ENCODE measurements at regions not wholly inside any gene's neighbourhood (a gene's known extent, or its start where the extent isn't known, plus 50 kb on each side); places are given as distances from the start of the nearest gene placed in this dataset.

- Histone ChIP-seq H3K9me3 (ENCODE audit: control insufficient read depth, low read depth, low read length) (no peaks in the 10 kb centered on the region), H2BK20ac (ENCODE audit: low read depth, low read length, poor library complexity, severe bottlenecking) (no peak overlapping the region), H2AFZ (ENCODE audit: low read length) (no peak overlapping the region), H3K23ac (ENCODE audit: insufficient read length, low read depth, low read length) (no peak overlapping the region), H3K4me2 (ENCODE audit: insufficient read depth, insufficient read length, low read length) (no peak overlapping the region), H3K79me2 (ENCODE audit: insufficient read depth, low read length) (no peaks in the 10 kb centered on the region), H3K4ac (ENCODE audit: low read depth, low read length) (no peak overlapping the region), H4K20me1 (ENCODE audit: control insufficient read depth, insufficient read depth, insufficient read length) (no peaks in the 10 kb centered on the region), H3K4me1 (ENCODE audit: insufficient read depth, low read length) (no peaks in the 10 kb centered on the region), H3K23me2 (ENCODE audit: insufficient read length, low read depth, low read length, poor library complexity, severe bottlenecking) (no peaks in the 10 kb centered on the region), H4K91ac (ENCODE audit: insufficient read length, low read depth, low read length) (no peak overlapping the region), H2BK5ac (ENCODE audit: insufficient read length, low read length) (no peak overlapping the region), H2AK5ac (ENCODE audit: insufficient read length, low read length) (no peak overlapping the region), H4K8ac (replicated peaks; ENCODE audit: insufficient read length, low read depth, low read length) (no peak overlapping the region), H3K27me3 (ENCODE audit: insufficient read depth, low read length) (no peaks in the 10 kb centered on the region), H2BK120ac (ENCODE audit: low read depth, low read length, poor library complexity, severe bottlenecking) (no peak overlapping the region), H3K79me1 (ENCODE audit: insufficient read depth, low read depth, low read length, poor library complexity, severe bottlenecking) (no peaks in the 10 kb centered on the region), H3K9ac (ENCODE audit: extremely low read depth, insufficient read length, low read length) (no peak overlapping the region), H3K18ac (ENCODE audit: insufficient read length, low read depth, low read length) (no peak overlapping the region), H3K56ac (ENCODE audit: insufficient read length, low read depth, low read length) (no peak overlapping the region), H3K14ac (ENCODE audit: insufficient read depth, low read length) (no peak overlapping the region), H4K5ac (ENCODE audit: insufficient read length, low read depth, low read length) (no peak overlapping the region), H3T11ph (ENCODE audit: low read length) (no peak overlapping the region), H2BK12ac (ENCODE audit: insufficient read length, low read depth, low read length) (no peak overlapping the region), H3K27ac (ENCODE audit: insufficient read length, low read depth, low read length) (no peak overlapping the region), H2BK15ac (ENCODE audit: low read depth, low read length) (no peak overlapping the region)
- Mint-ChIP-seq H3K27ac (no peak overlapping the region), H3K36me3 (ENCODE audit: insufficient read depth in 1 of 3, low read depth in 3 of 3) (peaks cover 4 to 10% (median 10%) of the 10 kb centered on the region in 3 experiments; a peak in 5 of 7 replicates), H3K4me3 (no peak overlapping the region), H3K27me3 (ENCODE audit: low read depth) (peaks cover 4% of the 10 kb centered on the region), H3K9me3 (peaks cover 16 to 19% of the 10 kb centered on the region in 2 experiments), H3K4me1 (peaks cover 9% of the 10 kb centered on the region in 2 experiments)
- DNase-seq, result no peak
- TF ChIP-seq CTCF (conservative IDR thresholded peaks at IDR 0.05), result no peak
- no CpG with 5 or more reads among the region's 1 CpG for WGBS (ENCODE audit: extremely low coverage, insufficient read length, low lambda C conversion rate)
Observed at GRCh38 chr2:234802845-234803171, 149.0 kb upstream of the SH3BP4 start.
